H1 (cell line): ENCODE measurements at regions not wholly inside any gene's neighbourhood (a gene's known extent, or its start where the extent isn't known, plus 50 kb on each side); places are given as distances from the start of the nearest gene placed in this dataset.

Experiments
- CTCF ChIA-PET: fragments of 300-600 bp; sonication (Branson Sonifier 250); formaldehyde crosslinking; loops from one replicate; lab custom pipeline; 2021; ENCODE audit not compliant: partially characterized antibody; lab: Charles Lee
- POLR2A ChIA-PET: fragments of 300-600 bp; sonication (Branson Sonifier 250); formaldehyde crosslinking; loops from one replicate; lab custom pipeline; 2021; ENCODE audit warnings: inconsistent platforms; ENCODE audit not compliant: partially characterized antibody; lab: Charles Lee
- DNase-seq, 2 experiments: peaks; one replicate each; pipeline versions ENCODE4 v3.0.0 to v3.0.0-alpha.2; 2010 to 2022; ENCODE audit warnings: low spot score in 2 of 2, low read depth in 1 of 2, mixed read lengths in 1 of 2
- FAIRE-seq: peaks from 2 replicates; lab custom pipeline; 2011; peaks lifted over from hg19 to GRCh38; lab: Jason Lieb, UNC
- H2AFZ ChIP-seq: 2 replicates; pipeline ENCODE4 v1.8.1; 2012; ENCODE audit warnings: low read length, inconsistent platforms
- H2AK5ac ChIP-seq: 2 replicates; pipeline ENCODE4 v1.6.1; 2013; ENCODE audit warnings: low read depth, low read length
- H2BK120ac ChIP-seq: replicated peaks from 2 replicates; pipeline ENCODE3; 2013; ENCODE audit warnings: low read depth, low read length, inconsistent platforms
- H2BK12ac ChIP-seq: 2 replicates; pipeline ENCODE4 v1.6.1; 2013; ENCODE audit warnings: low read depth, low read length
- H2BK15ac ChIP-seq: 2 replicates; pipeline ENCODE4 v1.6.1; 2013; ENCODE audit warnings: low read length
- H2BK20ac ChIP-seq: 2 replicates; pipeline ENCODE4 v1.6.1; 2013; ENCODE audit warnings: low read length
- H2BK5ac ChIP-seq: 2 replicates; pipeline ENCODE4 v1.6.1; 2013; ENCODE audit warnings: low read depth, low read length
- H3K14ac ChIP-seq: 2 replicates; pipeline ENCODE4 v1.6.1; 2013; ENCODE audit warnings: inconsistent platforms; ENCODE audit not compliant: insufficient read length
- H3K18ac ChIP-seq: 2 replicates; pipeline ENCODE4 v1.6.1; 2013; ENCODE audit warnings: low read length; ENCODE audit errors: extremely low read depth
- H3K23ac ChIP-seq: 2 replicates; pipeline ENCODE4 v1.6.1; 2013; ENCODE audit warnings: inconsistent platforms; ENCODE audit not compliant: insufficient read length
- H3K23me2 ChIP-seq: 2 replicates; pipeline ENCODE4 v1.6.1; 2013; ENCODE audit warnings: low read depth, low read length
- H3K27ac ChIP-seq: 2 replicates; pipeline ENCODE4 v1.6.1; 2011; ENCODE audit warnings: low read depth, low read length, inconsistent platforms
- H3K27me3 ChIP-seq, 4 experiments: replicated peaks in 1 of 4; 1 replicate in 1 of 4; 2 replicates in 3 of 4; pipeline versions ENCODE4 v1.6.1 to v1.8.1; 2011 to 2013; ENCODE audit warnings: low read length in 3 of 4, mild to moderate bottlenecking in 3 of 4, inconsistent platforms in 2 of 4, mixed read lengths in 2 of 4, moderate library complexity in 1 of 4; ENCODE audit not compliant: control insufficient read depth in 3 of 4, insufficient read depth in 3 of 4; ENCODE audit errors: extremely low read depth in 1 of 4
- H3K36me3 ChIP-seq, 4 experiments: 2 replicates each; pipeline versions ENCODE4 v1.6.1 to v1.8.1; 2011 to 2013; ENCODE audit warnings: mild to moderate bottlenecking in 4 of 4, low read length in 3 of 4, moderate library complexity in 2 of 4, control low read depth in 1 of 4, inconsistent platforms in 1 of 4; ENCODE audit not compliant: insufficient read depth in 4 of 4, control insufficient read depth in 2 of 4
- H3K4ac ChIP-seq: replicated peaks from 2 replicates; pipeline ENCODE3; 2013; ENCODE audit warnings: low read length, low read depth, mixed read lengths, inconsistent platforms; ENCODE audit not compliant: insufficient read length
- H3K4me1 ChIP-seq, 4 experiments: replicated peaks in 1 of 4; 1 replicate in 1 of 4; 2 replicates in 3 of 4; pipeline versions ENCODE4 v1.6.1 to v1.8.1; 2011 to 2013; ENCODE audit warnings: low read length in 3 of 4, inconsistent platforms in 2 of 4, mixed read lengths in 1 of 4; ENCODE audit not compliant: insufficient read depth in 4 of 4, control insufficient read depth in 3 of 4
- H3K4me2 ChIP-seq, 2 experiments: 2 replicates each; pipeline versions ENCODE4 v1.6.1 to v1.8.1; 2011 to 2013; ENCODE audit warnings: low read depth in 2 of 2, low read length in 2 of 2, control low read depth in 1 of 2, inconsistent platforms in 1 of 2, mild to moderate bottlenecking in 1 of 2; ENCODE audit not compliant: insufficient read depth in 1 of 2
- H3K4me3 ChIP-seq, 4 experiments: fragments of 200-600, 300-600 bp in 1 of 4; sonication (generic), shearing (Covaris generic), sonication (Bioruptor Twin) in 1 of 4; 2 replicates each; pipeline versions ENCODE4 v1.5.1 to v1.8.1; 2011 to 2016; ENCODE audit warnings: low read length in 4 of 4, low read depth in 3 of 4, control low read depth in 2 of 4, inconsistent platforms in 2 of 4, mild to moderate bottlenecking in 2 of 4, mixed read lengths in 1 of 4, moderate library complexity in 1 of 4; ENCODE audit not compliant: insufficient read depth in 2 of 4; ENCODE audit errors: extremely low read depth in 1 of 4
- H3K56ac ChIP-seq: replicated peaks from 2 replicates; pipeline ENCODE3; 2013; ENCODE audit warnings: low read depth, mild to moderate bottlenecking, mixed read lengths, low read length, inconsistent platforms; ENCODE audit not compliant: insufficient read length
- H3K79me1 ChIP-seq: 2 replicates; pipeline ENCODE4 v1.6.1; 2013; ENCODE audit warnings: low read depth, low read length, control low read depth
- H3K79me2 ChIP-seq, 2 experiments: 2 replicates each; pipeline versions ENCODE4 v1.6.1 to v1.8.1; 2012 to 2013; ENCODE audit warnings: low read length in 2 of 2, mild to moderate bottlenecking in 2 of 2, inconsistent platforms in 1 of 2; ENCODE audit not compliant: insufficient read depth in 2 of 2, control insufficient read depth in 1 of 2
- H3K9ac ChIP-seq, 4 experiments: replicated peaks in 1 of 4; 1 replicate in 1 of 4; 2 replicates in 3 of 4; pipeline versions ENCODE4 v1.6.1 to v1.8.1; 2011 to 2013; ENCODE audit warnings: low read depth in 3 of 4, low read length in 3 of 4, control low read depth in 2 of 4, mild to moderate bottlenecking in 2 of 4, moderate library complexity in 2 of 4, inconsistent platforms in 1 of 4; ENCODE audit errors: extremely low read depth in 1 of 4
- H3K9me3 ChIP-seq, 2 experiments: 2 replicates each; pipeline versions ENCODE4 v1.6.1 to v1.8.1; 2012 to 2013; ENCODE audit warnings: mild to moderate bottlenecking in 2 of 2, moderate library complexity in 2 of 2, control low read depth in 1 of 2, inconsistent platforms in 1 of 2, low read depth in 1 of 2, low read length in 1 of 2, mixed read lengths in 1 of 2; ENCODE audit not compliant: insufficient read depth in 2 of 2
- H4K20me1 ChIP-seq, 2 experiments: replicated peaks in 1 of 2; 2 replicates each; pipeline versions ENCODE3 to v1.8.1; 2011 to 2013; ENCODE audit warnings: inconsistent platforms in 2 of 2, low read length in 2 of 2, mild to moderate bottlenecking in 1 of 2; ENCODE audit not compliant: insufficient read depth in 2 of 2, control insufficient read depth in 1 of 2
- H4K5ac ChIP-seq: 2 replicates; pipeline ENCODE4 v1.6.1; 2013; ENCODE audit warnings: low read length, low read depth, mixed read lengths, inconsistent platforms; ENCODE audit not compliant: insufficient read length
- H4K8ac ChIP-seq: 2 replicates; pipeline ENCODE4 v1.8.0; 2013; ENCODE audit warnings: mild to moderate bottlenecking, moderate library complexity, low read length, inconsistent platforms; ENCODE audit not compliant: insufficient read depth; ENCODE audit errors: extremely low read depth
- H4K91ac ChIP-seq: replicated peaks from 2 replicates; pipeline ENCODE3; 2013; ENCODE audit warnings: low read length, mixed read lengths, inconsistent platforms; ENCODE audit not compliant: insufficient read length
- BRCA1 ChIP-seq: IDR thresholded peaks from 2 replicates; pipeline ENCODE4 v1.6.1; 2012; ENCODE audit warnings: low read depth, low read length, improper control_type of control experiment
- CBX8 ChIP-seq: fragments of 300-800, 300-1000 bp; sonication (generic); IDR thresholded peaks from 2 replicates; pipeline ENCODE4 v1.7.1; 2016; ENCODE audit warnings: low read depth, low read length, borderline replicate concordance
- CHD1 ChIP-seq: IDR thresholded peaks from 2 replicates; pipeline ENCODE4 v1.6.1; 2012; ENCODE audit warnings: low read depth, low read length, improper control_type of control experiment
- CREB1 ChIP-seq: IDR thresholded peaks from 2 replicates; pipeline ENCODE4 v1.6.1; 2012; ENCODE audit warnings: inconsistent platforms
- E2F6 ChIP-seq: IDR thresholded peaks from 2 replicates; pipeline ENCODE4 v1.6.1; 2012; ENCODE audit warnings: inconsistent platforms
- EP300 ChIP-seq, 2 experiments: IDR thresholded peaks; 1 replicate in 1 of 2; 2 replicates in 1 of 2; pipeline ENCODE4 v1.6.1; 2011 to 2012; ENCODE audit warnings: low read depth in 2 of 2, low read length in 2 of 2, mild to moderate bottlenecking in 2 of 2, borderline replicate concordance in 1 of 2, inconsistent platforms in 1 of 2, moderate library complexity in 1 of 2
- KDM5A ChIP-seq: fragments of 200-600 bp; IDR thresholded peaks from 2 replicates; pipeline ENCODE4 v1.7.1; 2012; ENCODE audit warnings: mild to moderate bottlenecking, low read length, inconsistent platforms, mixed read lengths
- POLR2A ChIP-seq, 2 experiments: IDR thresholded peaks; 1 replicate in 1 of 2; 2 replicates in 1 of 2; pipeline ENCODE4 v1.6.1; 2011; ENCODE audit warnings: low read depth in 2 of 2, low read length in 2 of 2, mild to moderate bottlenecking in 2 of 2; ENCODE audit errors: control extremely low read depth in 1 of 2
- POLR2AphosphoS5 ChIP-seq: IDR thresholded peaks from 2 replicates; pipeline ENCODE4 v1.6.1; 2011; ENCODE audit warnings: low read depth, low read length
- SIN3A ChIP-seq, 2 experiments: IDR thresholded peaks in 1 of 2; conservative IDR thresholded peaks in 1 of 2; 2 replicates each; pipeline ENCODE4 v1.6.1; 2011 to 2012; ENCODE audit warnings: low read length in 2 of 2, improper control_type of control experiment in 1 of 2, low read depth in 1 of 2, mild to moderate bottlenecking in 1 of 2
- SIX5 ChIP-seq: IDR thresholded peaks from 2 replicates; pipeline ENCODE4 v1.6.1; 2011; ENCODE audit warnings: mild to moderate bottlenecking, low read depth, low read length
- TAF1 ChIP-seq: IDR thresholded peaks from 2 replicates; pipeline ENCODE4 v1.6.1; 2011; ENCODE audit warnings: mild to moderate bottlenecking, low read depth, low read length
- TAF7 ChIP-seq: optimal IDR thresholded peaks from 2 replicates; pipeline ENCODE3; 2011; ENCODE audit warnings: low read depth, mild to moderate bottlenecking, inconsistent platforms, low read length, moderate library complexity, borderline replicate concordance
- TCF12 ChIP-seq: IDR thresholded peaks from 2 replicates; pipeline ENCODE4 v1.6.1; 2011; ENCODE audit warnings: low read depth, mild to moderate bottlenecking, low read length
- TEAD4 ChIP-seq: IDR thresholded peaks from 2 replicates; pipeline ENCODE4 v1.6.1; 2012; ENCODE audit warnings: low read depth, low read length, inconsistent platforms, mixed read lengths
- ZNF274 ChIP-seq: IDR thresholded peaks from 2 replicates; pipeline ENCODE4 v1.7.0; 2012; ENCODE audit warnings: low read length, borderline replicate concordance; ENCODE audit errors: extremely low read depth
- WGBS, 2 experiments: shearing (Covaris generic) in 1 of 2; methylation state at CpG; one replicate each; pipeline versions ENCODE4 v1.1.6 to v1.1.7; 2013 to 2015; ENCODE audit warnings: low lambda C conversion rate in 2 of 2, mixed read lengths in 2 of 2, inconsistent platforms in 1 of 2, low coverage in 1 of 2, missing lambda C conversion rate in 1 of 2; ENCODE audit not compliant: insufficient replicate concordance in 2 of 2, insufficient coverage in 1 of 2, insufficient read length in 1 of 2; ENCODE audit errors: extremely low coverage in 1 of 2, missing lambda C conversion rate in 1 of 2; 5-methylcytosine and 5-hydroxymethylcytosine counted together

GRCh38 chr21:19490481-19490880 is 1086.9 kb upstream of the TMPRSS15 start:
- Histone ChIP-seq H3K36me3 (no peaks in the 10 kb centered on the region), H4K20me1 (no peaks in the 10 kb centered on the region), H3K9me3 (peaks cover 0 to 6% of the 10 kb centered on the region in 2 experiments; a peak in 1 of 4 replicates), H3K9ac (no peak overlapping the region), H3K18ac (no peak overlapping the region), H3K23ac (no peak overlapping the region), H2AFZ (no peak overlapping the region), H2BK15ac (no peak overlapping the region), H3K4me1 (no peaks in the 10 kb centered on the region), H3K4me2 (no peak overlapping the region), H2BK5ac (no peak overlapping the region), H2AK5ac (no peak overlapping the region), H3K27me3 (no peaks in the 10 kb centered on the region), H3K23me2 (no peaks in the 10 kb centered on the region), H2BK12ac (no peak overlapping the region), H3K79me1 (no peaks in the 10 kb centered on the region), H3K79me2 (no peaks in the 10 kb centered on the region), H3K4me3 (no peak overlapping the region), H4K8ac (no peak overlapping the region), H2BK20ac (no peak overlapping the region), H4K5ac (no peak overlapping the region), H2BK120ac (no peak overlapping the region), H3K27ac (no peak overlapping the region), H3K4ac (no peak overlapping the region), H4K91ac (no peak overlapping the region), H3K56ac (no peak overlapping the region), H3K14ac (no peak overlapping the region)
- WGBS, 2 experiments, result 91% methylated on average over 2 of the region's 2 CpGs; no CpG with 5 or more reads in 1 of the 2 experiments
- POLR2A ChIA-PET, result no interaction called here
- CTCF ChIA-PET, result no interaction called here
- no peak for DNase-seq
- FAIRE-seq, result no peak
- no peak for TF ChIP-seq ZNF274
- TF ChIP-seq TAF7, result no peak
- no peak for TF ChIP-seq TEAD4
- TF ChIP-seq BRCA1, result no peak
- no peak for TF ChIP-seq SIX5
- no peak for TF ChIP-seq EP300 (IDR thresholded peaks at IDR 0.05; ENCODE audit: borderline replicate concordance in 1 of 2, low read depth in 2 of 2, low read length in 2 of 2)
- TF ChIP-seq TCF12, result no peak
- TF ChIP-seq CHD1, result no peak
- TF ChIP-seq KDM5A, result no peak
- no peak for TF ChIP-seq TAF1
- no peak for TF ChIP-seq CREB1
- TF ChIP-seq E2F6, result no peak
- TF ChIP-seq SIN3A (conservative IDR thresholded peaks at IDR 0.05 in 1 of 2, IDR thresholded peaks at IDR 0.05 in 1 of 2; ENCODE audit: low read depth in 1 of 2, low read length in 2 of 2), result no peak
- no peak for TF ChIP-seq POLR2A (IDR thresholded peaks at IDR 0.05; ENCODE audit: control extremely low read depth in 1 of 2, low read depth in 2 of 2, low read length in 2 of 2)
- no peak for TF ChIP-seq CBX8
- no peak for TF ChIP-seq POLR2AphosphoS5
